ENCODE measurements at regions not wholly inside any gene's neighbourhood (a gene's known extent, or its start where the extent isn't known, plus 50 kb on each side); places are given as distances from the start of the nearest gene placed in this dataset.
"Not testable (repeated sequence)": the region's sequence is repeated elsewhere in the genome, so short reads cannot be mapped to it uniquely, and the experiment has no call there.

- Histone ChIP-seq H3K27ac (no peak overlapping the region), H3K27me3 (no peaks in the 10 kb centered on the region), H3K9me3 (no peaks in the 10 kb centered on the region), H3K36me3 (no peaks in the 10 kb centered on the region), H3K4me3 (no peak overlapping the region), H3K4me1 (no peaks in the 10 kb centered on the region)
- ATAC-seq: peak; percentile 62
- TF ChIP-seq CTCF (IDR thresholded peaks at IDR 0.05): no peak
- TF ChIP-seq POLR2A (IDR thresholded peaks at IDR 0.05): no peak
- no peak for TF ChIP-seq POLR2AphosphoS5 (IDR thresholded peaks at IDR 0.05)
- TF ChIP-seq EP300 (IDR thresholded peaks at IDR 0.05): no peak
- 44 to 60% methylated on average over 3 of the region's 3 CpGs for WGBS, 2 donors (ENCODE audit: low coverage in 1 of 2)
Observed at GRCh38 chr12:91877022-91877421, 268.6 kb downstream of the BTG1 start.

GRCh38 chr12:91875671-91876070 is 270.0 kb downstream of the BTG1 start:
- H3K27me3 ChIP-seq, H3K4me1 ChIP-seq, H3K4me3 ChIP-seq, ATAC-seq, H3K27ac ChIP-seq, H3K36me3 ChIP-seq, H3K9me3 ChIP-seq: not testable (repeated sequence)
- WGBS, 2 donors (ENCODE audit: low coverage in 1 of 2): 90 to 94% methylated on average over 2 to 3 of the region's 3 CpGs

GRCh38 chr12:91874086-91874865 is 271.4 kb downstream of the BTG1 start:
- no peaks in the 10 kb centered on the region for H3K27me3 ChIP-seq
- TF ChIP-seq CTCF (IDR thresholded peaks at IDR 0.05) (no peak), POLR2AphosphoS5 (IDR thresholded peaks at IDR 0.05) (no peak), POLR2A (IDR thresholded peaks at IDR 0.05) (no peak), EP300 (IDR thresholded peaks at IDR 0.05) (no peak)
- no peaks in the 10 kb centered on the region for H3K4me1 ChIP-seq
- no peak overlapping the region for H3K4me3 ChIP-seq
- no peaks in the 10 kb centered on the region for H3K36me3 ChIP-seq
- H3K9me3 ChIP-seq: no peaks in the 10 kb centered on the region
- 93 to 100% methylated on average over 1 to 2 of the region's 2 CpGs for WGBS, 2 donors (ENCODE audit: low coverage in 1 of 2)
- no peak overlapping the region for H3K27ac ChIP-seq
- no peak for ATAC-seq

GRCh38 chr12:91871751-91872150 is 273.9 kb downstream of the BTG1 start:
- Histone ChIP-seq H3K4me3 (no peak overlapping the region), H3K27ac (no peak overlapping the region), H3K4me1 (no peaks in the 10 kb centered on the region), H3K36me3 (no peaks in the 10 kb centered on the region), H3K9me3 (no peaks in the 10 kb centered on the region), H3K27me3 (no peaks in the 10 kb centered on the region)
- 67% methylated on average over 1 of the region's 1 CpG; no CpG with 5 or more reads in 1 of the 2 donors for WGBS, 2 donors (ENCODE audit: low coverage in 1 of 2)
- TF ChIP-seq POLR2A (IDR thresholded peaks at IDR 0.05) (no peak), POLR2AphosphoS5 (IDR thresholded peaks at IDR 0.05) (no peak), EP300 (IDR thresholded peaks at IDR 0.05) (no peak), CTCF (IDR thresholded peaks at IDR 0.05) (no peak)
- ATAC-seq: peak; percentile 50

GRCh38 chr12:91870872-91871707 is 274.6 kb downstream of the BTG1 start:
- H3K9me3 ChIP-seq: no peaks in the 10 kb centered on the region
- no peaks in the 10 kb centered on the region for H3K4me1 ChIP-seq
- WGBS, 2 donors (ENCODE audit: low coverage in 1 of 2): 86 to 88% methylated on average over 8 to 9 of the region's 9 CpGs
- no peak for TF ChIP-seq EP300 (IDR thresholded peaks at IDR 0.05)
- TF ChIP-seq POLR2AphosphoS5 (IDR thresholded peaks at IDR 0.05): no peak
- no peak for TF ChIP-seq POLR2A (IDR thresholded peaks at IDR 0.05)
- ATAC-seq: no peak
- no peak overlapping the region for H3K27ac ChIP-seq
- no peak overlapping the region for H3K4me3 ChIP-seq
- no peaks in the 10 kb centered on the region for H3K36me3 ChIP-seq
- H3K27me3 ChIP-seq: no peaks in the 10 kb centered on the region
